Stimulated activated effector memory CD8-positive, alpha-beta T cell treated with anti-CD3 and anti-CD28 coated beads, Interleukin-12 subunit alpha, Interleukin-12 subunit beta, amount 100 ng/mL, for 72 hours (primary cell): ENCODE measurements at regions not wholly inside any gene's neighbourhood (a gene's known extent, or its start where the extent isn't known, plus 50 kb on each side); places are given as distances from the start of the nearest gene placed in this dataset.

ENCODE experiments used
- ATAC-seq: fragments of 150-1000 bp; cut with Tn5 transposase; 2 replicates; pipeline ENCODE4 v1.10.0; 2021
- DNase-seq, 2 donors: peaks; one replicate each; pipeline ENCODE4 v3.0.0; 2021 to 2022; ENCODE audit warnings: low spot score in 2 of 2
- H3K27ac Mint-ChIP-seq: one replicate; pipeline ENCODE4 v1.8.0; 2022; ENCODE audit warnings: mild to moderate bottlenecking, mixed read lengths
- H3K36me3 Mint-ChIP-seq: one replicate; pipeline ENCODE4 v1.8.0; 2022; ENCODE audit warnings: mild to moderate bottlenecking, mixed read lengths
- H3K4me1 Mint-ChIP-seq: one replicate; pipeline ENCODE4 v1.8.0; 2022; ENCODE audit warnings: mixed read lengths
- H3K4me3 Mint-ChIP-seq: one replicate; pipeline ENCODE4 v1.8.0; 2022; ENCODE audit warnings: mild to moderate bottlenecking, mixed read lengths
- H3K9me3 Mint-ChIP-seq: one replicate; pipeline ENCODE4 v1.8.0; 2022; ENCODE audit warnings: mixed read lengths

- no peak overlapping the region for H3K4me3 Mint-ChIP-seq
- no peak for ATAC-seq
- H3K27ac Mint-ChIP-seq = no peak overlapping the region
- no peaks in the 10 kb centered on the region for H3K4me1 Mint-ChIP-seq
- no peaks in the 10 kb centered on the region for H3K36me3 Mint-ChIP-seq
- no peaks in the 10 kb centered on the region for H3K9me3 Mint-ChIP-seq
- DNase-seq = no peak
Observed at GRCh38 chr7:88450874-88451273, 144.2 kb upstream of the STEAP4 start.

GRCh38 chr7:88449410-88449809, 142.7 kb upstream of the STEAP4 start:
- H3K36me3 Mint-ChIP-seq = no peaks in the 10 kb centered on the region
- H3K27ac Mint-ChIP-seq = no peak overlapping the region
- ATAC-seq (no peak), DNase-seq (no peak)
- H3K9me3 Mint-ChIP-seq = no peaks in the 10 kb centered on the region
- no peak overlapping the region for H3K4me3 Mint-ChIP-seq
- no peaks in the 10 kb centered on the region for H3K4me1 Mint-ChIP-seq

DNA sequence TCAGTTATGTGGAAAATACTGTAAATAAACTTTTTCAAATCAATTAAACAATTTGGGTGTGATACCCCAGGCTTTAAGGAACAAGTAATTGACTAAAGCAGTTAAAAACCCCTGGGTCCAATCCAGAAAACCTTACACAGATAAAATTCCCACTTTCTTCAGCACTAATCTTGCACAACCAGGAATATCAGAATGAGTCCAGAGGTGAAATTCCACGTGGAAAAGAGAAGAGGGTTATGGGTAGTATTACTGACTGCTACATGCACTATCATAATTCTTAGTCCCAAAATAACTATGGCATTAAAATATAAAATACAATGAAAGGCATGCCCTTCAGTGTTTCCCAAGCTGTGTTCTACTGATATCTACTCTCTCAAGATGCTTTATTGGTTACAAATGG, 135.7 kb upstream of the STEAP4 start:
- Mint-ChIP-seq H3K4me3 (no peak overlapping the region), H3K4me1 (no peaks in the 10 kb centered on the region), H3K27ac (no peak overlapping the region), H3K36me3 (no peaks in the 10 kb centered on the region), H3K9me3 (no peaks in the 10 kb centered on the region)
- ATAC-seq (no peak), DNase-seq (no peak)

- Mint-ChIP-seq H3K4me3 (no peak overlapping the region), H3K4me1 (no peaks in the 10 kb centered on the region), H3K9me3 (no peaks in the 10 kb centered on the region), H3K27ac (no peak overlapping the region), H3K36me3 (no peaks in the 10 kb centered on the region)
- DNase-seq (no peak), ATAC-seq (no peak)
Observed at GRCh38 chr7:88437132-88437531, 130.4 kb upstream of the STEAP4 start.

- no peaks in the 10 kb centered on the region for H3K9me3 Mint-ChIP-seq
- H3K4me1 Mint-ChIP-seq = no peaks in the 10 kb centered on the region
- H3K27ac Mint-ChIP-seq = no peak overlapping the region
- no peaks in the 10 kb centered on the region for H3K36me3 Mint-ChIP-seq
- ATAC-seq = no peak
- H3K4me3 Mint-ChIP-seq = no peak overlapping the region
- no peak for DNase-seq
Observed at GRCh38 chr7:88432301-88432700, 125.6 kb upstream of the STEAP4 start.

- Mint-ChIP-seq H3K4me1 (no peaks in the 10 kb centered on the region), H3K36me3 (no peaks in the 10 kb centered on the region), H3K9me3 (no peaks in the 10 kb centered on the region), H3K27ac (no peak overlapping the region), H3K4me3 (no peak overlapping the region)
- DNase-seq = no peak
- ATAC-seq = no peak
Observed at GRCh38 chr7:88431882-88432281, 125.2 kb upstream of the STEAP4 start.

- ATAC-seq (no peak), DNase-seq (no peak)
- H3K4me3 Mint-ChIP-seq = no peak overlapping the region
- no peaks in the 10 kb centered on the region for H3K9me3 Mint-ChIP-seq
- H3K4me1 Mint-ChIP-seq = no peaks in the 10 kb centered on the region
- H3K36me3 Mint-ChIP-seq = no peaks in the 10 kb centered on the region
- H3K27ac Mint-ChIP-seq = no peak overlapping the region
Observed at GRCh38 chr7:88429382-88429781, 122.7 kb upstream of the STEAP4 start.

GRCh38 chr7:88402529-88402928, 95.8 kb upstream of the STEAP4 start:
- H3K4me1 Mint-ChIP-seq = no peaks in the 10 kb centered on the region
- DNase-seq (no peak), ATAC-seq (no peak)
- no peaks in the 10 kb centered on the region for H3K36me3 Mint-ChIP-seq
- H3K4me3 Mint-ChIP-seq = no peak overlapping the region
- no peaks in the 10 kb centered on the region for H3K9me3 Mint-ChIP-seq
- H3K27ac Mint-ChIP-seq = no peak overlapping the region

DNA sequence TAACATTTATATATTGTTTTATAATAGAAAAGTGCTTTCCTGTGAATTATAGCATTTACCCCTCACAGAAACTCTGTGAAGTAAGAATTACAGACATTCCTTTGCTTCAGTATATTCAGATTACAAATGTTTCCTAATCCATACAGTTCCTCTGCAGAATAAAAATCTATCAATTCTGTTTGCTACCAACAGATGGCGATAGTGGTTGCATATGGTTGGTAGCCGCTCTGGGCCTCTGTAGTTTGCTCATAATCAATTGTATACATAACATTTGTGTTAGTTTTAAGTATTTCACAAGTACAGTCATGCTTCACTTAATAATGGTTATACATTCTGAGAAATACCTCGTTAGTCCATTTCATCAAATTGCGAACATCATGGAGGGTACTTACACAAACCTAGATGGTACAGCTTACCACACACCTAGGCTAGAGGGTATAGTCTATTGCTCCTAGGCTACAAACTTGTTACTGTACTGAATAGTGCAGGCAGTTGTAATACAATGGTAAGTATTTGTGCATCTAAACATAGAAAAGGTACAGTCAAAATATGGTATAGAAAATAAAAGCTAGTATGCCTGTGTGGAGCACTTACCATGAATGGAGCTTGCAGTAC, 94.4 kb upstream of the STEAP4 start:
- DNase-seq (no peak), ATAC-seq (peak; percentile 50)
- no peak overlapping the region for H3K27ac Mint-ChIP-seq
- H3K4me1 Mint-ChIP-seq = no peaks in the 10 kb centered on the region
- H3K9me3 Mint-ChIP-seq = no peaks in the 10 kb centered on the region
- no peaks in the 10 kb centered on the region for H3K36me3 Mint-ChIP-seq
- H3K4me3 Mint-ChIP-seq = no peak overlapping the region

- no peak overlapping the region for H3K27ac Mint-ChIP-seq
- no peaks in the 10 kb centered on the region for H3K36me3 Mint-ChIP-seq
- ATAC-seq (no peak), DNase-seq (no peak)
- no peaks in the 10 kb centered on the region for H3K9me3 Mint-ChIP-seq
- no peaks in the 10 kb centered on the region for H3K4me1 Mint-ChIP-seq
- H3K4me3 Mint-ChIP-seq = no peak overlapping the region
Observed at GRCh38 chr7:88399696-88400240, 93.1 kb upstream of the STEAP4 start.

GRCh38 chr7:88399036-88399435, 92.3 kb upstream of the STEAP4 start:
- H3K36me3 Mint-ChIP-seq = no peaks in the 10 kb centered on the region
- H3K4me1 Mint-ChIP-seq = no peaks in the 10 kb centered on the region
- no peak overlapping the region for H3K27ac Mint-ChIP-seq
- ATAC-seq = no peak
- no peak for DNase-seq
- H3K4me3 Mint-ChIP-seq = no peak overlapping the region
- no peaks in the 10 kb centered on the region for H3K9me3 Mint-ChIP-seq

DNA sequence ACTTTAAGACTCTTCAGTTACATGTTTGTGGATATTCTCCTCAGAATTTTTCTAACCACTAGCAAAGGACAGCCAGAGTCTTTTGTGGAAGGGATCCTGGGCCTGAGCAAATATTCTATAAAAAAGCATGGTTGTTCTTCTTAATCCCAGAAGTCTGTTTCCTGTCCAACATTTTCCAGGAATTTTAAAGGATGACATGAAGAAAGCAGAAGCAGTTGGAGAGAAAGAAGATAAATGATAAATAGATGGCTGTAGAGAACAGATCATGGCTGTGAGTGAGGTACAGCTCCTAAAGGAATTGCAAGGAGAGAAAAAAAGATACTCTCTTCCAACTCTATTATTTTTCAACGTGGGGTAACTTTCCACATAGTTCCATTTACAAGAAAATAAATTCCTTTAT, 91.8 kb upstream of the STEAP4 start:
- H3K36me3 Mint-ChIP-seq = no peaks in the 10 kb centered on the region
- ATAC-seq = no peak

DNA sequence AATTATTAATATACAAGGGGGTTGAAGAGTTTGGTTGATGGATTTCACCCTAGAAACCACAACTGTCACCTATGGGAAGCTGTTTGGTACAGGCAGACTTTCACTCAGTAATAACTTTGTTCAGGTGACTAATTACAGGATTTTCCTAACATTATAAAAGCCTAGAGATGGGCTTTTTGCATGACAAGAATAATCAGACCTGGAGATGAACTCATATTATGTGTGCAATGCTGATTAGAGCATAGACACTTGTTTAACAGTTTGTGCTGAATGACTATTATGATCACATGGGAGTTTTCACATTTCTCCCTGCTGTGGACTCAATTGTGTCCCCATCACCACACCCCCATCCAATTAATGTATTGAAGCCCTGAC, 90.2 kb upstream of the STEAP4 start:
- Mint-ChIP-seq H3K27ac (no peak overlapping the region), H3K4me3 (no peak overlapping the region), H3K4me1 (no peaks in the 10 kb centered on the region), H3K9me3 (no peaks in the 10 kb centered on the region), H3K36me3 (no peaks in the 10 kb centered on the region)
- DNase-seq = no peak
- ATAC-seq = no peak

More for the DNA sequence above, 91.8 kb upstream of the STEAP4 start:
- Mint-ChIP-seq H3K4me3 (no peak overlapping the region), H3K4me1 (no peaks in the 10 kb centered on the region), H3K9me3 (no peaks in the 10 kb centered on the region), H3K27ac (no peak overlapping the region)
- DNase-seq = no peak

GRCh38 chr7:88396295-88396947, 89.7 kb upstream of the STEAP4 start:
- Mint-ChIP-seq H3K4me1 (no peaks in the 10 kb centered on the region), H3K9me3 (no peaks in the 10 kb centered on the region), H3K36me3 (no peaks in the 10 kb centered on the region), H3K4me3 (no peak overlapping the region), H3K27ac (no peak overlapping the region)
- DNase-seq (no peak), ATAC-seq (no peak)

DNA sequence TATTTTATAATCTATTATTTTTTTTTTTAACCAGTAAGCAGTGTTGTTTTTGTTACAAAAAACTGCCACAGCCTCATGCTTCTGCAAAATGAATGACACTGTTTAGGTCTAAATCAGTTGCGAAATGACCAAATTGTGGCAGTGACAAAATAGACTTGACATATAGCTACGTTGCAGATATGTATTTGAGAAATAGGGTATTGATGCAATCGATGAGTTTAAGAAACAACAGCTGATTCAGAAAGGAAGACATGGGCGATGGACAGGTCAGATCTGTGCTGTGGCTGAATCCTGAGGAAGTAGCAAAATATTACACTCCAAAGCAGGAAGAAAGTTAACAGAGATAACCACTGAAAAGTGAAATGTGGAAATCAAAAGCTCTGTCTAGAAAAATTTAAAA, 89.0 kb upstream of the STEAP4 start:
- Mint-ChIP-seq H3K4me1 (no peaks in the 10 kb centered on the region), H3K27ac (no peak overlapping the region), H3K9me3 (no peaks in the 10 kb centered on the region), H3K4me3 (no peak overlapping the region), H3K36me3 (no peaks in the 10 kb centered on the region)
- DNase-seq = no peak
- no peak for ATAC-seq

GRCh38 chr7:88391247-88391646, 84.6 kb upstream of the STEAP4 start:
- H3K9me3 Mint-ChIP-seq = no peaks in the 10 kb centered on the region
- H3K27ac Mint-ChIP-seq = no peak overlapping the region
- no peak overlapping the region for H3K4me3 Mint-ChIP-seq
- H3K36me3 Mint-ChIP-seq = no peaks in the 10 kb centered on the region
- ATAC-seq (no peak), DNase-seq (no peak)
- no peaks in the 10 kb centered on the region for H3K4me1 Mint-ChIP-seq
